GM18867 (cell line): ENCODE measurements at regions not wholly inside any gene's neighbourhood (a gene's known extent, or its start where the extent isn't known, plus 50 kb on each side); places are given as distances from the start of the nearest gene placed in this dataset.

Source experiments
- ATAC-seq: cut with Tn5 transposase; IDR thresholded peaks from one replicate; pipeline ENCODE4 v1.9.1; 2021; ENCODE audit warnings: mild to moderate bottlenecking, moderate library complexity; ENCODE audit not compliant: unreplicated experiment

GRCh38 chr11:131229221-131229620, 141.2 kb upstream of the NTM start:
- ATAC-seq, result no peak

- no peak for ATAC-seq
Observed at GRCh38 chr11:131231317-131231940, 139.0 kb upstream of the NTM start.

GRCh38 chr11:131232261-131232660, 138.2 kb upstream of the NTM start:
- ATAC-seq, result no peak

- no peak for ATAC-seq
Observed at GRCh38 chr11:131234221-131234620, 136.2 kb upstream of the NTM start.

GRCh38 chr11:131235328-131236298, 134.8 kb upstream of the NTM start:
- no peak for ATAC-seq

GRCh38 chr11:131240421-131240820, 130.0 kb upstream of the NTM start:
- ATAC-seq, result no peak

GRCh38 chr11:131242476-131243000, 127.9 kb upstream of the NTM start:
- no peak for ATAC-seq

- no peak for ATAC-seq
Observed at GRCh38 chr11:131246156-131246555, 124.3 kb upstream of the NTM start.

- ATAC-seq, result no peak
Observed at GRCh38 chr11:131246663-131247062, 123.8 kb upstream of the NTM start.

GRCh38 chr11:131248588-131248987, 121.8 kb upstream of the NTM start:
- ATAC-seq, result no peak

- no peak for ATAC-seq
Observed at GRCh38 chr11:131253142-131253655, 117.2 kb upstream of the NTM start.

GRCh38 chr11:131253656-131254151, 116.7 kb upstream of the NTM start:
- no peak for ATAC-seq

- ATAC-seq, result no peak
Observed at GRCh38 chr11:131254254-131254653, 116.2 kb upstream of the NTM start.

GRCh38 chr11:131274233-131274632, 96.2 kb upstream of the NTM start:
- ATAC-seq, result no peak

GRCh38 chr11:131275580-131275979, 94.8 kb upstream of the NTM start:
- ATAC-seq, result no peak

GRCh38 chr11:131278472-131278871, 91.9 kb upstream of the NTM start:
- ATAC-seq, result no peak

- no peak for ATAC-seq
Observed at GRCh38 chr11:131279654-131280384, 90.6 kb upstream of the NTM start.

- ATAC-seq, result no peak
Observed at GRCh38 chr11:131281316-131281715, 89.1 kb upstream of the NTM start.

GRCh38 chr11:131284041-131284440, 86.4 kb upstream of the NTM start:
- ATAC-seq, result no peak

GRCh38 chr11:131288521-131289091, 81.8 kb upstream of the NTM start:
- no peak for ATAC-seq

GRCh38 chr11:131290185-131290584, 80.2 kb upstream of the NTM start:
- ATAC-seq, result no peak
